ENCODE measurements at regions not wholly inside any gene's neighbourhood (a gene's known extent, or its start where the extent isn't known, plus 50 kb on each side); places are given as distances from the start of the nearest gene placed in this dataset.

DNA sequence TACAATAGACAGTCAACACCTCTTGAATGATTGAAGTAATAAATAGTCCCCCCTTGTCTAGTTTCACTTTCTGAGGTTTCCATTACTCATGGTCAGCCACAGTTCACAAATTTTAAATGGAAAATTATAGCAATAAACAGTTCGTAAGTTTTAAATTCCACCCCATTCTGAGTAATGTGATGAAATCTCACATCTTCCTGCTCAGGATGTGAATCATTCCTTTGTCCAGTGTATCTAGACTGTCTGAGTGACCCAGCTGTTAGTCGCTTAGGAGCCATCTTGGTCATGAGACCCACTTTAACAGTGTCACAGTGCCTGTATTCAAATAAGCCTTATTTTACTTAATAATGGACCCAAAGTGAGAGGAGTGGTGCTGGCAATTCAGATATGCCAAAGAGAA lies 311.6 kb upstream of the PRR16 start:
- peak; percentile 33 for DNase-seq (ENCODE audit: extremely low read depth, low read depth)
- H3K4me3 ChIP-seq (replicated peaks; ENCODE audit: low read depth, low read length) = no peak overlapping the region
- TF ChIP-seq CTCF (IDR thresholded peaks at IDR 0.05; ENCODE audit: low read depth, low read length, missing control alignments) = no peak

GRCh38 chr5:120152931-120153330 lies 311.2 kb upstream of the PRR16 start:
- H3K4me3 ChIP-seq (replicated peaks; ENCODE audit: low read depth, low read length) = no peak overlapping the region
- TF ChIP-seq CTCF (IDR thresholded peaks at IDR 0.05; ENCODE audit: low read depth, low read length, missing control alignments) = no peak
- DNase-seq (ENCODE audit: extremely low read depth, low read depth) = no peak

DNA sequence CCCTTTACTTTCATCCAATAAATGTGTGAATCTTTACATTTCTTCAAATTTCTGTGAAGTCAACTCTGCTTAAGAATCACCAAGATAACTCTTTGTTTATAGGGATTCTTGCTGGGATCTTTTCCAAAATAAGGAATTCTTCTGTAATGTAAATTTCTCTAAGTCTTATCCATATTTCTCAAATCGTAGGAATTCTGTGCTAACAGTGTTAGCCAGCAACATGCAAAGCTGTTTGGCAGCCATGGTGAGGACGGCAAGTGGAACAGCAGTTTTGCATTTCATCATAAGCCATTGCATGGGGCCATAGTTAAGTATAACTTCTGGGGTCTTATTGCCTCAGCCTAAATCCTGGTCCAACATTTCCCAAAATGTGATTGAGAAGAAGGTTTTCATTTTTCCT lies 310.5 kb upstream of the PRR16 start:
- no peak for TF ChIP-seq CTCF (IDR thresholded peaks at IDR 0.05; ENCODE audit: low read depth, low read length, missing control alignments)
- no peak overlapping the region for H3K4me3 ChIP-seq (replicated peaks; ENCODE audit: low read depth, low read length)
- no peak for DNase-seq (ENCODE audit: extremely low read depth, low read depth)

- no peak overlapping the region for H3K4me3 ChIP-seq (replicated peaks; ENCODE audit: low read depth, low read length)
- no peak for TF ChIP-seq CTCF (IDR thresholded peaks at IDR 0.05; ENCODE audit: low read depth, low read length, missing control alignments)
- DNase-seq (ENCODE audit: extremely low read depth, low read depth) = no peak
Measured at GRCh38 chr5:120155873-120156272, 308.2 kb upstream of the PRR16 start.

- DNase-seq (ENCODE audit: extremely low read depth, low read depth) = no peak
- no peak overlapping the region for H3K4me3 ChIP-seq (replicated peaks; ENCODE audit: low read depth, low read length)
Measured at GRCh38 chr5:120158211-120158610, 305.9 kb upstream of the PRR16 start.

GRCh38 chr5:120159155-120159554 lies 304.9 kb upstream of the PRR16 start:
- no peak for TF ChIP-seq CTCF (IDR thresholded peaks at IDR 0.05; ENCODE audit: low read depth, low read length, missing control alignments)
- H3K4me3 ChIP-seq (replicated peaks; ENCODE audit: low read depth, low read length) = no peak overlapping the region
- DNase-seq (ENCODE audit: extremely low read depth, low read depth) = no peak

More at GRCh38 chr5:120158211-120158610, 305.9 kb upstream of the PRR16 start:
- no peak for TF ChIP-seq CTCF (IDR thresholded peaks at IDR 0.05; ENCODE audit: low read depth, low read length, missing control alignments)

- no peak for DNase-seq (ENCODE audit: extremely low read depth, low read depth)
- no peak for TF ChIP-seq CTCF (IDR thresholded peaks at IDR 0.05; ENCODE audit: low read depth, low read length, missing control alignments)
- no peak overlapping the region for H3K4me3 ChIP-seq (replicated peaks; ENCODE audit: low read depth, low read length)
Measured at GRCh38 chr5:120160124-120160895, 303.8 kb upstream of the PRR16 start.

All from HFF-Myc (cell line).